ENCODE measurements at regions not wholly inside any gene's neighbourhood (a gene's known extent, or its start where the extent isn't known, plus 50 kb on each side); places are given as distances from the start of the nearest gene placed in this dataset.
"Not testable (repeated sequence)": the region's sequence is repeated elsewhere in the genome, so short reads cannot be mapped to it uniquely, and the experiment has no call there.

DNA sequence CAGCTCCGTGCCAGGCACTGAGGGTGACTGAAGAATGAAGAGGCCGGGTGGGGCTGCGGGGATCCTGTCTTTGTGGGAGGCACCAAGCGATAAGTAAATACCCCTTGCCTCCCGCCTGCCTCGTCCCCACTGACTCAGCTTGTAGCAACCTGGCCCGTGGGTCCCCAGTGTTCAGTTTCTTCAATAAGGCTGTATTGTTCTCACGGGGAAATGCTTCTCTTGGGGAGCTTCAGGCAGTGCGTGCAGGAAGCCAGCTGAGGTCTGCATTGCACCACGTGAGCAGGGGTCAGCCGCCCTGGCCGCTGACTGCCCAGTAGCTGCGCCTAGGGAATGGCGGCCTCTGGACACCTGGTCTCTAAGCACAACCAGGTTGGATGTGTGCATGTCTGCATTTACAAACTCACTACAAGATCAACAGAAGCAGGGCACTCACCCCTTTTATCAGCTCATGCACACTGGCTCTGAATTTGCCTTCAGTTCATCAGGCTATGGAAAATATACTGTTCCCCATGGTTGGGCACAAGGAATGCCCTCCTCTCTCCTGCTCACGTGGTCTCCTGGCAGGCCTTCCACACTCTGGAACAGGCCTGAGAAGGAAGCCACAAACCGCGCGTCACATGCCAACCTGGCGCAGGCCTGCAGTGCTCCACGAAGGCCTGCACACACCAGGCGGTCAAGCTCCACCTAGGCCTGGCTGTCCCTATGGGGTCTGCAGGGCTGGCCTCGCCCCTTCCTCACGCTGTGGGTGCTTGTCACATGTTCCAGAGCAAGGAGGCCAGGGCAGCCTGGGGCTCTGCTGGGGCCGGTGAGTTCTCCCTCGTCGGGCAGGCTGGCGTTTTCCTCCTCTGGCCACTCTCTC is 135.7 kb upstream of the RNF32 start:
- intact Hi-C loops (cut with DNase I): no loop called here
- no peaks in the 10 kb centered on the region for H3K36me3 ChIP-seq
- no peak overlapping the region for H3K27ac ChIP-seq
- no peak overlapping the region for H3K4me3 ChIP-seq
- no peak for DNase-seq
- 80 to 85% (median 83%) methylated on average over 25 to 27 of the region's 27 CpGs for WGBS, 3 donors
- TF ChIP-seq CTCF (IDR thresholded peaks at IDR 0.05): no peak
- TF ChIP-seq EP300 (IDR thresholded peaks at IDR 0.05): no peak
- H3K4me1 ChIP-seq (ENCODE audit: insufficient read depth): no peaks in the 10 kb centered on the region
- no peaks in the 10 kb centered on the region for H3K9me3 ChIP-seq
- H3K27me3 ChIP-seq: no peaks in the 10 kb centered on the region

GRCh38 chr7:156504006-156504405 is 136.6 kb upstream of the RNF32 start:
- WGBS, 3 donors: 90 to 92% (median 91%) methylated on average over 17 of the region's 17 CpGs

DNA sequence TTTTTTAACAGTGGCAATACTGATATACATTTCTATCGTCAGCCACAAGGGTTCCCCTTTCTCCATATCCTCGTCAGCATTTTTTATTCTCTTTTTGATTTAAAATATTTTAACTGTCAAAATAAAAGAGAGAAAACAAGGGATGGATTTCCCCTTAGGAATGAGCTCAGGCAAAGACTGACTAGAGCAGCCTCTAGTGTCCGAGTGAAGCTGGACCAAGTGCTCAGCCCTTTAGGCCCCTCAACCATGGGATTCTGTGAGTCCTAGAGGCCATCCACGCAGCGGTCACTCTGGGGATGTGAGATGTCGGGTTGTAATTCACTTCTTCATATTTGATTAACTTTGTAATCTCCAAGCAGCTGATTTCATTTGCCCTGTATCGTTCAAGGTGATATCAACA is 137.4 kb upstream of the RNF32 start:
- WGBS, 3 donors: 52 to 53% (median 52%) methylated on average over 7 of the region's 7 CpGs
- no peaks in the 10 kb centered on the region for H3K27me3 ChIP-seq
- no peak overlapping the region for H3K27ac ChIP-seq
- intact Hi-C loops (cut with DNase I): no loop called here
- H3K9me3 ChIP-seq: no peaks in the 10 kb centered on the region
- H3K4me1 ChIP-seq (ENCODE audit: insufficient read depth): no peaks in the 10 kb centered on the region
- no peak for DNase-seq
- TF ChIP-seq POLR2A (IDR thresholded peaks at IDR 0.05): no peak
- TF ChIP-seq EP300 (IDR thresholded peaks at IDR 0.05): no peak
- no peak for TF ChIP-seq CTCF (IDR thresholded peaks at IDR 0.05)
- H3K36me3 ChIP-seq: no peaks in the 10 kb centered on the region
- H3K4me3 ChIP-seq: no peak overlapping the region

More at GRCh38 chr7:156504006-156504405, 136.6 kb upstream of the RNF32 start:
- no peak for DNase-seq
- no peak for TF ChIP-seq POLR2A (IDR thresholded peaks at IDR 0.05)
- TF ChIP-seq EP300 (IDR thresholded peaks at IDR 0.05): no peak
- no peak for TF ChIP-seq CTCF (IDR thresholded peaks at IDR 0.05)
- intact Hi-C loops (cut with DNase I): no loop called here
- H3K9me3 ChIP-seq: no peaks in the 10 kb centered on the region
- no peak overlapping the region for H3K4me3 ChIP-seq
- no peak overlapping the region for H3K27ac ChIP-seq
- no peaks in the 10 kb centered on the region for H3K4me1 ChIP-seq (ENCODE audit: insufficient read depth)
- no peaks in the 10 kb centered on the region for H3K27me3 ChIP-seq
- no peaks in the 10 kb centered on the region for H3K36me3 ChIP-seq

- H3K36me3 ChIP-seq; intact Hi-C loops (cut with DNase I): not testable (repeated sequence)
- WGBS, 3 donors: 93 to 100% (median 100%) methylated on average over 1 of the region's 1 CpG
Measured at GRCh38 chr7:156501815-156502214, 138.8 kb upstream of the RNF32 start.

DNA sequence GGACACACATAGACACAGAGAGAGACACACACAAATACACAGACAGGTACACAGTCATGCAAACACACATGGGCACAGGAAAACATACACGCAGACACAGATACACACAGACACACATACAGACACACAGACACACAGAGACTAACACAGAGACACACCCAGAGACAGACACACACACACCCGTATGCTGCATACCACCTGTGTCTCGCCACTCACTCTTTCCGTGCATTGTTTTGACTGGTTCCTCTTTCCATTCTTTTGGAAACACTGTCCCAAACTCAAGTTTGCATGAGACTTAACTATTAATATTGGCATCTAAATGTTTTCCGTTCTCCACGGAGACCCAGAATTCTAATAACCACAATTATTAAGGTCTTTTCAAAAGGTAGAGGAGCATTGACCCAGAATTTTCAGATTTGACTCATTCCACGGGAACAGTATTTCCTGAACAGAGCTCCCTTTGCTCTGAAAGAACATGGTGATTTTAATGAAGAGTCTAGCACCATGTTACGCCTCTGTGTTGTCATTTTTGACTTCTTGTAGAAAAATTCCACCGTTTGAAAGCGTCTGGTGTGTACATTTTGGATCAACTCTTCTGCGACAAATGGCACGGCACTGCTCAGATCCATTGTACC is 141.2 kb upstream of the RNF32 start:
- DNase-seq: no peak
- WGBS, 3 donors: 81 to 84% (median 83%) methylated on average over 12 of the region's 12 CpGs
- Histone ChIP-seq H3K9me3 (no peaks in the 10 kb centered on the region), H3K27ac (no peak overlapping the region), H3K27me3 (no peaks in the 10 kb centered on the region), H3K4me1 (ENCODE audit: insufficient read depth) (no peaks in the 10 kb centered on the region), H3K36me3 (no peaks in the 10 kb centered on the region), H3K4me3 (no peak overlapping the region)
- TF ChIP-seq POLR2A (IDR thresholded peaks at IDR 0.05) (no peak), CTCF (IDR thresholded peaks at IDR 0.05) (no peak), EP300 (IDR thresholded peaks at IDR 0.05) (no peak)
- intact Hi-C loops (cut with DNase I): no loop called here

More at GRCh38 chr7:156501815-156502214, 138.8 kb upstream of the RNF32 start:
- not testable (repeated sequence) for H3K4me3 ChIP-seq; H3K27ac ChIP-seq; H3K27me3 ChIP-seq; DNase-seq; H3K4me1 ChIP-seq (ENCODE audit: insufficient read depth); H3K9me3 ChIP-seq

All from ovary (tissue), 7 donors.